BLaER1 treated with 17β-estradiol and CSF1 and Interleukin-3, amounts not matched to agents 10 nM and 100 nM (cell line): ENCODE measurements at regions not wholly inside any gene's neighbourhood (a gene's known extent, or its start where the extent isn't known, plus 50 kb on each side); places are given as distances from the start of the nearest gene placed in this dataset.
A peak's percentile ranks its signal among the peaks of the same experiment; 100 is the strongest.
"Not testable (repeated sequence)": the region's sequence is repeated elsewhere in the genome, so short reads cannot be mapped to it uniquely, and the experiment has no call there.

Experiments
- H3K27ac ChIP-seq, 11 experiments: shearing (Covaris generic); formaldehyde crosslinking; 2 replicates each; pipeline ENCODE4 v1.8.1; 2022
- H3K27me3 ChIP-seq, 11 experiments: shearing (Covaris generic); formaldehyde crosslinking; 2 replicates each; pipeline ENCODE4 v1.8.1; 2022
- H3K36me3 ChIP-seq, 11 experiments: shearing (Covaris generic); formaldehyde crosslinking; 2 replicates each; pipeline ENCODE4 v1.8.1; 2022
- H3K4me1 ChIP-seq, 10 experiments: shearing (Covaris generic); formaldehyde crosslinking; 2 replicates each; pipeline ENCODE4 v1.8.1; 2022
- H3K4me2 ChIP-seq, 11 experiments: shearing (Covaris generic); formaldehyde crosslinking; 2 replicates each; pipeline ENCODE4 v1.8.1; 2022
- H3K4me3 ChIP-seq, 10 experiments: shearing (Covaris generic); formaldehyde crosslinking; 2 replicates each; pipeline ENCODE4 v1.8.1; 2022
- H3K9ac ChIP-seq, 11 experiments: shearing (Covaris generic); formaldehyde crosslinking; 2 replicates each; pipeline ENCODE4 v1.8.1; 2022
- H3K9me3 ChIP-seq, 11 experiments: shearing (Covaris generic); formaldehyde crosslinking; replicated peaks in 1 of 11; 2 replicates each; pipeline ENCODE4 v1.8.1; 2022
- H4K20me1 ChIP-seq, 11 experiments: shearing (Covaris generic); formaldehyde crosslinking; 2 replicates each; pipeline ENCODE4 v1.8.1; 2022
- Cebpa-rat ChIP-seq, 11 experiments: shearing (Covaris generic); IDR thresholded peaks; 2 replicates each; pipeline ENCODE4 v1.8.1; 2022

GRCh38 chrX:121433289-121433688 lies 385.9 kb downstream of the GLUD2 start:
- Histone ChIP-seq H3K9ac (no peak overlapping the region), H3K27me3 (no peaks in the 10 kb centered on the region)
- TF ChIP-seq Cebpa-rat (IDR thresholded peaks at IDR 0.05) = no peak

GRCh38 chrX:121437666-121438065 lies 390.3 kb downstream of the GLUD2 start:
- not testable (repeated sequence) for H3K27me3 ChIP-seq, H3K4me2 ChIP-seq, H3K4me1 ChIP-seq, H4K20me1 ChIP-seq, H3K36me3 ChIP-seq, H3K4me3 ChIP-seq, H3K27ac ChIP-seq, H3K9ac ChIP-seq, H3K9me3 ChIP-seq

More at GRCh38 chrX:121433289-121433688, 385.9 kb downstream of the GLUD2 start:
- Histone ChIP-seq H3K36me3 (no peaks in the 10 kb centered on the region), H3K4me3 (no peak overlapping the region), H3K27ac (no peak overlapping the region), H3K9me3 (peaks cover 0 to 22% (median 14%) of the 10 kb centered on the region in 11 experiments; a peak in 19 of 22 replicates), H3K4me1 (no peaks in the 10 kb centered on the region), H4K20me1 (no peaks in the 10 kb centered on the region), H3K4me2 (no peak overlapping the region)

- Histone ChIP-seq H3K9me3 (peaks cover 0 to 8% (median 6%) of the 10 kb centered on the region in 11 experiments; a peak in 14 of 22 replicates), H3K4me2 (no peak overlapping the region), H3K9ac (no peak overlapping the region), H3K4me1 (no peaks in the 10 kb centered on the region), H3K27me3 (no peaks in the 10 kb centered on the region), H3K4me3 (no peak overlapping the region), H4K20me1 (no peaks in the 10 kb centered on the region), H3K27ac (no peak overlapping the region), H3K36me3 (no peaks in the 10 kb centered on the region)
- TF ChIP-seq Cebpa-rat (IDR thresholded peaks at IDR 0.05) = no peak
These were observed 408.5 kb downstream of the GLUD2 start for GRCh38 chrX:121455890-121456289.

- Histone ChIP-seq H3K9me3 (peaks cover 0 to 11% (median 10%) of the 10 kb centered on the region in 11 experiments; a peak in 14 of 22 replicates), H3K27me3 (no peaks in the 10 kb centered on the region), H3K4me3 (no peak overlapping the region), H3K9ac (no peak overlapping the region), H3K36me3 (no peaks in the 10 kb centered on the region), H3K27ac (no peak overlapping the region), H3K4me1 (no peaks in the 10 kb centered on the region), H3K4me2 (no peak overlapping the region), H4K20me1 (no peaks in the 10 kb centered on the region)
- no peak for TF ChIP-seq Cebpa-rat (IDR thresholded peaks at IDR 0.05)
These were observed 408.9 kb downstream of the GLUD2 start for GRCh38 chrX:121456315-121456714.

GRCh38 chrX:121457096-121457495 lies 409.7 kb downstream of the GLUD2 start:
- Histone ChIP-seq H3K4me1 (no peaks in the 10 kb centered on the region), H3K4me2 (no peak overlapping the region), H3K27me3 (no peaks in the 10 kb centered on the region), H3K4me3 (no peak overlapping the region), H4K20me1 (no peaks in the 10 kb centered on the region), H3K27ac (no peak overlapping the region), H3K36me3 (no peaks in the 10 kb centered on the region), H3K9me3 (peaks cover 0 to 17% (median 10%) of the 10 kb centered on the region in 11 experiments; a peak in 14 of 22 replicates), H3K9ac (no peak overlapping the region)
- no peak for TF ChIP-seq Cebpa-rat (IDR thresholded peaks at IDR 0.05)

GRCh38 chrX:121479406-121479805 lies 432.0 kb downstream of the GLUD2 start:
- H3K9me3 ChIP-seq = peaks cover 7 to 30% (median 24%) of the 10 kb centered on the region in 11 experiments; a peak in 20 of 22 replicates
- TF ChIP-seq Cebpa-rat (IDR thresholded peaks at IDR 0.05) = no peak

GRCh38 chrX:121496966-121497365 lies 449.6 kb downstream of the GLUD2 start:
- Histone ChIP-seq H3K4me2 (no peak overlapping the region), H3K9me3 (no peaks in the 10 kb centered on the region), H3K4me1 (no peaks in the 10 kb centered on the region), H3K27ac (no peak overlapping the region), H3K36me3 (no peaks in the 10 kb centered on the region), H3K4me3 (no peak overlapping the region), H4K20me1 (no peaks in the 10 kb centered on the region), H3K27me3 (no peaks in the 10 kb centered on the region), H3K9ac (no peak overlapping the region)
- TF ChIP-seq Cebpa-rat (IDR thresholded peaks at IDR 0.05) = no peak

More at GRCh38 chrX:121479406-121479805, 432.0 kb downstream of the GLUD2 start:
- Histone ChIP-seq H4K20me1 (no peaks in the 10 kb centered on the region), H3K27me3 (no peaks in the 10 kb centered on the region), H3K4me3 (no peak overlapping the region), H3K36me3 (no peaks in the 10 kb centered on the region), H3K4me1 (no peaks in the 10 kb centered on the region; a peak in 1 of 20 replicates), H3K27ac (no peak overlapping the region), H3K4me2 (no peak overlapping the region), H3K9ac (no peak overlapping the region)

GRCh38 chrX:121504153-121504552 lies 456.7 kb downstream of the GLUD2 start:
- Histone ChIP-seq H4K20me1 (no peaks in the 10 kb centered on the region), H3K36me3 (no peaks in the 10 kb centered on the region), H3K9me3 (no peaks in the 10 kb centered on the region), H3K27me3 (no peaks in the 10 kb centered on the region), H3K4me2 (no peak overlapping the region), H3K9ac (no peak overlapping the region), H3K4me3 (no peak overlapping the region), H3K27ac (no peak overlapping the region), H3K4me1 (no peaks in the 10 kb centered on the region)
- TF ChIP-seq Cebpa-rat (IDR thresholded peaks at IDR 0.05) = no peak

GRCh38 chrX:121546317-121546716 lies 498.9 kb downstream of the GLUD2 start:
- no peak overlapping the region for H3K4me2 ChIP-seq
- H3K4me1 ChIP-seq = no peaks in the 10 kb centered on the region
- H3K9ac ChIP-seq = no peak overlapping the region
- no peak overlapping the region for H3K27ac ChIP-seq
- no peak overlapping the region for H3K4me3 ChIP-seq
- H3K9me3 ChIP-seq = peaks cover 0 to 15% (median 7%) of the 10 kb centered on the region in 11 experiments; a peak in 11 of 22 replicates
- H3K36me3 ChIP-seq = no peaks in the 10 kb centered on the region
- H3K27me3 ChIP-seq = no peaks in the 10 kb centered on the region
- no peaks in the 10 kb centered on the region for H4K20me1 ChIP-seq
- TF ChIP-seq Cebpa-rat (IDR thresholded peaks at IDR 0.05) = no peak

GRCh38 chrX:121558886-121559285 lies 511.5 kb downstream of the GLUD2 start:
- no peak for TF ChIP-seq Cebpa-rat (IDR thresholded peaks at IDR 0.05)
- H3K27me3 ChIP-seq = no peaks in the 10 kb centered on the region

More at GRCh38 chrX:121558886-121559285, 511.5 kb downstream of the GLUD2 start:
- Histone ChIP-seq H3K36me3 (no peaks in the 10 kb centered on the region), H3K4me2 (peak overlapping the region in 3 of 11 experiments; percentile 18 to 57 (median 51); a peak in 6 of 22 replicates), H3K4me1 (peaks cover 0 to 24% (median 0%) of the 10 kb centered on the region in 10 experiments; a peak in 6 of 20 replicates), H3K27ac (peak overlapping the region in 1 of 11 experiments; percentile 2; a peak in 1 of 22 replicates), H3K9ac (no peak overlapping the region), H3K4me3 (peak overlapping the region in 1 of 10 experiments; percentile 15; a peak in 1 of 20 replicates), H3K9me3 (no peaks in the 10 kb centered on the region), H4K20me1 (no peaks in the 10 kb centered on the region)
